ENCODE measurements at regions not wholly inside any gene's neighbourhood (a gene's known extent, or its start where the extent isn't known, plus 50 kb on each side); places are given as distances from the start of the nearest gene placed in this dataset.

- TF ChIP-seq ELF1 (IDR thresholded peaks at IDR 0.05), result no peak
- ChIA-PET POLR2A (no interaction called here), CTCF (interaction anchor here (0.9 to 1.0 kb wide), 2 partner anchors 13 to 275 kb away, joined by 3 read pairs; no protein-coding TSS in a partner anchor)
- no peaks in the 10 kb centered on the region for H3K79me2 ChIP-seq (ENCODE audit: insufficient read depth)
- no peak overlapping the region for H3K4me3 ChIP-seq (ENCODE audit: low read depth in 2 of 2, low read length in 1 of 2)
- no peak overlapping the region for H2AFZ ChIP-seq (ENCODE audit: low read depth)
- H3K4me2 ChIP-seq, result no peak overlapping the region
- peaks cover 0 to 7% of the 10 kb centered on the region in 2 experiments for H3K36me3 ChIP-seq (replicated peaks in 1 of 2; ENCODE audit: control insufficient read depth in 1 of 2, insufficient read depth in 2 of 2, low read length in 1 of 2)
- WGBS (ENCODE audit: low lambda C conversion rate), result 78% methylated on average over 4 of the region's 4 CpGs
- no peak overlapping the region for H3K9ac ChIP-seq
- H3K9me3 ChIP-seq, result no peaks in the 10 kb centered on the region
- no peaks in the 10 kb centered on the region for H4K20me1 ChIP-seq (ENCODE audit: insufficient read depth)
- H3K4me1 ChIP-seq (ENCODE audit: control insufficient read depth in 1 of 2, insufficient read depth in 2 of 2, low read depth in 1 of 2, low read length in 1 of 2), result no peaks in the 10 kb centered on the region; a peak in 2 of 4 replicates
- peak overlapping the region in 1 of 2 experiments; percentile 59; a peak in 2 of 4 replicates for H3K27ac ChIP-seq (ENCODE audit: low read depth in 2 of 2, low read length in 1 of 2)
- H3K9me2 ChIP-seq, result no peaks in the 10 kb centered on the region
- no peaks in the 10 kb centered on the region for H3K27me3 ChIP-seq (ENCODE audit: insufficient read depth)
- H3F3A ChIP-seq (replicated peaks; ENCODE audit: insufficient read depth), result peaks cover 20% of the 10 kb centered on the region
- DNase-seq, result no peak
Observed at GRCh38 chrX:13252726-13253125, 67.1 kb downstream of the ATXN3L start.

- POLR2A ChIA-PET, result no interaction called here
- DNase-seq, result no peak
- H3K27me3 ChIP-seq (ENCODE audit: insufficient read depth), result no peaks in the 10 kb centered on the region
- no peaks in the 10 kb centered on the region for H3K9me3 ChIP-seq
- no peak overlapping the region for H3K4me3 ChIP-seq (ENCODE audit: low read depth in 2 of 2, low read length in 1 of 2)
- no peaks in the 10 kb centered on the region for H4K20me1 ChIP-seq (ENCODE audit: insufficient read depth)
- H3K79me2 ChIP-seq (ENCODE audit: insufficient read depth), result no peaks in the 10 kb centered on the region
- peaks cover 0 to 8% of the 10 kb centered on the region in 2 experiments for H3K36me3 ChIP-seq (replicated peaks in 1 of 2; ENCODE audit: control insufficient read depth in 1 of 2, insufficient read depth in 2 of 2, low read length in 1 of 2)
- H3K9ac ChIP-seq, result no peak overlapping the region
- H3F3A ChIP-seq (replicated peaks; ENCODE audit: insufficient read depth), result peaks cover 20% of the 10 kb centered on the region
- no peak for TF ChIP-seq FOXJ3 (CRISPR knock-in tag; IDR thresholded peaks at IDR 0.05)
- no peak for TF ChIP-seq MEF2A (IDR thresholded peaks at IDR 0.05; ENCODE audit: borderline replicate concordance, low read depth)
- TF ChIP-seq FOXM1 (IDR thresholded peaks at IDR 0.05; ENCODE audit: low read depth), result no peak
- no peak for TF ChIP-seq POLR2AphosphoS5 (IDR thresholded peaks at IDR 0.05; ENCODE audit: low read depth, low read length)
- TF ChIP-seq TCF12 (IDR thresholded peaks at IDR 0.05), result peak; percentile 30; the same call in 1 of the 2 replicates
- TF ChIP-seq ELF1 (IDR thresholded peaks at IDR 0.05), result no peak
- 52% methylated on average over 7 of the region's 7 CpGs for WGBS (ENCODE audit: low lambda C conversion rate)
- no peaks in the 10 kb centered on the region; a peak in 2 of 4 replicates for H3K4me1 ChIP-seq (ENCODE audit: control insufficient read depth in 1 of 2, insufficient read depth in 2 of 2, low read depth in 1 of 2, low read length in 1 of 2)
- no peaks in the 10 kb centered on the region for H3K9me2 ChIP-seq
- CTCF ChIA-PET, result no interaction called here
- peak overlapping the region; percentile 48 to 59; a peak in 3 of 4 replicates for H3K27ac ChIP-seq (ENCODE audit: low read depth in 2 of 2, low read length in 1 of 2)
- no peak overlapping the region; the same call in 1 of the 2 replicates for H2AFZ ChIP-seq (ENCODE audit: low read depth)
- H3K4me2 ChIP-seq, result no peak overlapping the region
Observed at GRCh38 chrX:13250826-13251580, 68.8 kb downstream of the ATXN3L start.

GRCh38 chrX:13248867-13249486, 70.9 kb downstream of the ATXN3L start:
- no peaks in the 10 kb centered on the region for H3K79me2 ChIP-seq (ENCODE audit: insufficient read depth)
- CTCF ChIA-PET, result no interaction called here
- no peaks in the 10 kb centered on the region; a peak in 2 of 4 replicates for H3K4me1 ChIP-seq (ENCODE audit: control insufficient read depth in 1 of 2, insufficient read depth in 2 of 2, low read depth in 1 of 2, low read length in 1 of 2)
- 50% methylated on average over 9 of the region's 9 CpGs for WGBS (ENCODE audit: low lambda C conversion rate)
- no peak overlapping the region for H3K4me3 ChIP-seq (ENCODE audit: low read depth in 2 of 2, low read length in 1 of 2)
- no peaks in the 10 kb centered on the region for H4K20me1 ChIP-seq (ENCODE audit: insufficient read depth)
- H3K4me2 ChIP-seq, result no peak overlapping the region
- no peaks in the 10 kb centered on the region for H3K9me3 ChIP-seq
- H3K27ac ChIP-seq (ENCODE audit: low read depth in 2 of 2, low read length in 1 of 2), result peak overlapping the region in 1 of 2 experiments; percentile 47; a peak in 1 of 4 replicates
- peaks cover 0 to 8% of the 10 kb centered on the region in 2 experiments for H3K36me3 ChIP-seq (replicated peaks in 1 of 2; ENCODE audit: control insufficient read depth in 1 of 2, insufficient read depth in 2 of 2, low read length in 1 of 2)
- peaks cover 17% of the 10 kb centered on the region for H3F3A ChIP-seq (replicated peaks; ENCODE audit: insufficient read depth)
- H2AFZ ChIP-seq (ENCODE audit: low read depth), result peak overlapping the region; percentile 23; the same call in 1 of the 2 replicates
- 0 out of 2 replicates have a peak overlapping the region, but pooled peaks have one; percentile 12 for H3K9ac ChIP-seq
- TF ChIP-seq PBX3 (IDR thresholded peaks at IDR 0.05) (peak; percentile 84), EP300 (IDR thresholded peaks at IDR 0.05; ENCODE audit: borderline replicate concordance in 1 of 2, low read depth in 1 of 2, low read length in 1 of 2) (peak in 1 of 2 experiments; percentile 22; a peak in 1 of 4 replicates), MEF2A (IDR thresholded peaks at IDR 0.05; ENCODE audit: borderline replicate concordance, low read depth) (no peak), YY1 (IDR thresholded peaks at IDR 0.05; ENCODE audit: low read depth) (peak; percentile 34; the same call in 1 of the 2 replicates), TCF12 (IDR thresholded peaks at IDR 0.05) (peak; percentile 32; the same call in 1 of the 2 replicates), JUND (IDR thresholded peaks at IDR 0.05) (no peak)
- H3K27me3 ChIP-seq (ENCODE audit: insufficient read depth), result no peaks in the 10 kb centered on the region
- no peaks in the 10 kb centered on the region for H3K9me2 ChIP-seq
- POLR2A ChIA-PET, result no interaction called here
- DNase-seq, result no peak
